ENCODE measurements at regions not wholly inside any gene's neighbourhood (a gene's known extent, or its start where the extent isn't known, plus 50 kb on each side); places are given as distances from the start of the nearest gene placed in this dataset.

DNA sequence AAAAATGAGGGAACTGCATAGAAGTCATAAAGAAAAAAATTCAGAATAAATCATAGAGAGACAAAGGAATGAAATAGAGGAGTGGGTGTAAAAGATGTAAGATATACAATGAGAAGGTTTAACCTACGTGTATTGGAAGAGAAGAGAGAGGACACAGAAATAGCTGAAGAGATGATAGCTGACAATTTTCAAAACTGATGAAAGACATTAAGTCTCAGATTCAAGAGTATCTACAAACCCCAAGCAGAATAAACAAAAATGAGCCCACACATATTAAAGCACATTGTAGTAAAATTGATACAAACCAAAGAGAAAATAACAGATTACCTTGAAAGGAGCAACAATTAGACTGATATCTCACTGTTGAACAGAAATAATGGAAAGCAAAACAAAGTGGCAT lies 107.9 kb upstream of the PRNP start:
- TF ChIP-seq NFIC (IDR thresholded peaks at IDR 0.05; ENCODE audit: borderline replicate concordance) (no peak), RAD21 (IDR thresholded peaks at IDR 0.05; ENCODE audit: low read length) (no peak), RXRA (IDR thresholded peaks at IDR 0.05; ENCODE audit: borderline replicate concordance, low read depth) (no peak), GABPA (IDR thresholded peaks at IDR 0.05; ENCODE audit: low read depth) (no peak), EP300 (IDR thresholded peaks at IDR 0.05; ENCODE audit: borderline replicate concordance in 1 of 2, low read depth in 1 of 2, low read length in 1 of 2) (no peak), MXI1 (IDR thresholded peaks at IDR 0.05; ENCODE audit: low read depth, low read length) (no peak), POLR2AphosphoS5 (IDR thresholded peaks at IDR 0.05; ENCODE audit: low read depth, low read length) (no peak), EZH2phosphoT487 (IDR thresholded peaks at IDR 0.05; ENCODE audit: borderline replicate concordance, low read depth) (no peak)
- TF ChIP-seq, protein P1, sequence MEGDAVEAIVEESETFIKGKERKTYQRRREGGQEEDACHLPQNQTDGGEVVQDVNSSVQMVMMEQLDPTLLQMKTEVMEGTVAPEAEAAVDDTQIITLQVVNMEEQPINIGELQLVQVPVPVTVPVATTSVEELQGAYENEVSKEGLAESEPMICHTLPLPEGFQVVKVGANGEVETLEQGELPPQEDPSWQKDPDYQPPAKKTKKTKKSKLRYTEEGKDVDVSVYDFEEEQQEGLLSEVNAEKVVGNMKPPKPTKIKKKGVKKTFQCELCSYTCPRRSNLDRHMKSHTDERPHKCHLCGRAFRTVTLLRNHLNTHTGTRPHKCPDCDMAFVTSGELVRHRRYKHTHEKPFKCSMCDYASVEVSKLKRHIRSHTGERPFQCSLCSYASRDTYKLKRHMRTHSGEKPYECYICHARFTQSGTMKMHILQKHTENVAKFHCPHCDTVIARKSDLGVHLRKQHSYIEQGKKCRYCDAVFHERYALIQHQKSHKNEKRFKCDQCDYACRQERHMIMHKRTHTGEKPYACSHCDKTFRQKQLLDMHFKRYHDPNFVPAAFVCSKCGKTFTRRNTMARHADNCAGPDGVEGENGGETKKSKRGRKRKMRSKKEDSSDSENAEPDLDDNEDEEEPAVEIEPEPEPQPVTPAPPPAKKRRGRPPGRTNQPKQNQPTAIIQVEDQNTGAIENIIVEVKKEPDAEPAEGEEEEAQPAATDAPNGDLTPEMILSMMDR (IDR thresholded peaks at IDR 0.05): no peak
- TF ChIP-seq, protein P2, sequence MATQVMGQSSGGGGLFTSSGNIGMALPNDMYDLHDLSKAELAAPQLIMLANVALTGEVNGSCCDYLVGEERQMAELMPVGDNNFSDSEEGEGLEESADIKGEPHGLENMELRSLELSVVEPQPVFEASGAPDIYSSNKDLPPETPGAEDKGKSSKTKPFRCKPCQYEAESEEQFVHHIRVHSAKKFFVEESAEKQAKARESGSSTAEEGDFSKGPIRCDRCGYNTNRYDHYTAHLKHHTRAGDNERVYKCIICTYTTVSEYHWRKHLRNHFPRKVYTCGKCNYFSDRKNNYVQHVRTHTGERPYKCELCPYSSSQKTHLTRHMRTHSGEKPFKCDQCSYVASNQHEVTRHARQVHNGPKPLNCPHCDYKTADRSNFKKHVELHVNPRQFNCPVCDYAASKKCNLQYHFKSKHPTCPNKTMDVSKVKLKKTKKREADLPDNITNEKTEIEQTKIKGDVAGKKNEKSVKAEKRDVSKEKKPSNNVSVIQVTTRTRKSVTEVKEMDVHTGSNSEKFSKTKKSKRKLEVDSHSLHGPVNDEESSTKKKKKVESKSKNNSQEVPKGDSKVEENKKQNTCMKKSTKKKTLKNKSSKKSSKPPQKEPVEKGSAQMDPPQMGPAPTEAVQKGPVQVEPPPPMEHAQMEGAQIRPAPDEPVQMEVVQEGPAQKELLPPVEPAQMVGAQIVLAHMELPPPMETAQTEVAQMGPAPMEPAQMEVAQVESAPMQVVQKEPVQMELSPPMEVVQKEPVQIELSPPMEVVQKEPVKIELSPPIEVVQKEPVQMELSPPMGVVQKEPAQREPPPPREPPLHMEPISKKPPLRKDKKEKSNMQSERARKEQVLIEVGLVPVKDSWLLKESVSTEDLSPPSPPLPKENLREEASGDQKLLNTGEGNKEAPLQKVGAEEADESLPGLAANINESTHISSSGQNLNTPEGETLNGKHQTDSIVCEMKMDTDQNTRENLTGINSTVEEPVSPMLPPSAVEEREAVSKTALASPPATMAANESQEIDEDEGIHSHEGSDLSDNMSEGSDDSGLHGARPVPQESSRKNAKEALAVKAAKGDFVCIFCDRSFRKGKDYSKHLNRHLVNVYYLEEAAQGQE (IDR thresholded peaks at IDR 0.05; ENCODE audit: low read depth, low read length): no peak
- TF ChIP-seq, protein P3, sequence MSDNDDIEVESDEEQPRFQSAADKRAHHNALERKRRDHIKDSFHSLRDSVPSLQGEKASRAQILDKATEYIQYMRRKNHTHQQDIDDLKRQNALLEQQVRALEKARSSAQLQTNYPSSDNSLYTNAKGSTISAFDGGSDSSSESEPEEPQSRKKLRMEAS (IDR thresholded peaks at IDR 0.05; ENCODE audit: low read depth): no peak
- TF ChIP-seq, protein P4, sequence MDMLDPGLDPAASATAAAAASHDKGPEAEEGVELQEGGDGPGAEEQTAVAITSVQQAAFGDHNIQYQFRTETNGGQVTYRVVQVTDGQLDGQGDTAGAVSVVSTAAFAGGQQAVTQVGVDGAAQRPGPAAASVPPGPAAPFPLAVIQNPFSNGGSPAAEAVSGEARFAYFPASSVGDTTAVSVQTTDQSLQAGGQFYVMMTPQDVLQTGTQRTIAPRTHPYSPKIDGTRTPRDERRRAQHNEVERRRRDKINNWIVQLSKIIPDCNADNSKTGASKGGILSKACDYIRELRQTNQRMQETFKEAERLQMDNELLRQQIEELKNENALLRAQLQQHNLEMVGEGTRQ (IDR thresholded peaks at IDR 0.05; ENCODE audit: borderline replicate concordance, low read depth, low read length): no peak

All from SK-N-SH (cell line).